Nephron progenitor cell (in vitro differentiated cells): ENCODE measurements at regions not wholly inside any gene's neighbourhood (a gene's known extent, or its start where the extent isn't known, plus 50 kb on each side); places are given as distances from the start of the nearest gene placed in this dataset.

ENCODE experiments used
- DNase-seq: peaks from one replicate; pipeline ENCODE4 v3.0.0; 2021
- H3K27ac Mint-ChIP-seq: 2 replicates; pipeline ENCODE4 v1.8.0; 2021; ENCODE audit warnings: mild to moderate bottlenecking, moderate library complexity, mixed read lengths
- H3K27me3 Mint-ChIP-seq: 2 replicates; pipeline ENCODE4 v1.8.0; 2021; ENCODE audit warnings: mild to moderate bottlenecking, low read depth, mixed read lengths; ENCODE audit not compliant: poor library complexity
- H3K36me3 Mint-ChIP-seq: 2 replicates; pipeline ENCODE4 v1.8.0; 2021; ENCODE audit warnings: low read depth, mixed read lengths
- H3K4me1 Mint-ChIP-seq: 2 replicates; pipeline ENCODE4 v1.8.0; 2021; ENCODE audit warnings: mixed read lengths
- H3K4me3 Mint-ChIP-seq: 2 replicates; pipeline ENCODE4 v1.8.0; 2021; ENCODE audit warnings: mild to moderate bottlenecking, moderate library complexity, mixed read lengths
- H3K9me3 Mint-ChIP-seq: 2 replicates; pipeline ENCODE4 v1.8.0; 2021; ENCODE audit warnings: mild to moderate bottlenecking, moderate library complexity, mixed read lengths
- TF ChIP-seq, protein P1 (sequence below): fragments of 200-600 bp; sonication (generic); IDR thresholded peaks from 2 replicates; pipeline ENCODE4 v1.5.0; 2021; ENCODE audit warnings: antibody characterized with exemption

DNA sequence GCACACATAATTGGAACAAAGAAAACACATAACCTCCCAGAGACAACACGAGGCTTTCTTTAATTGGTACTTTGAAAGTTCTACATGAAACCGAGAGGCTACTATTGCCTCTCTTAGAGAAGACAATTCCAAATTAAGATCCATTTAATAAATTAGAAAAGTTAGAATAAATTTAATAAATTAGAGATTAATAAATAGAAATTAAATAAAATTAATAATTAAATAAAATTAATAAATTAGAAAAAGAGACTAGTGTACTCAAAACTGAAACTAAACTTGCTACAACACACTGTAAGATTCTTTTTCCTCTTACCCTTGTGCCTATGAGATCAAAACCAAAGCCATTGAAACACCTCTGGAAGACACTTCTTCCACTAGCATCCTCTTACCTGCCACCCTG is 199.0 kb downstream of the URB2 start:
- DNase-seq: no peak
- Mint-ChIP-seq H3K4me3 (no peak overlapping the region), H3K36me3 (no peaks in the 10 kb centered on the region), H3K4me1 (no peaks in the 10 kb centered on the region), H3K27me3 (peaks cover 14% of the 10 kb centered on the region), H3K9me3 (peaks cover 3% of the 10 kb centered on the region), H3K27ac (no peak overlapping the region)
- TF ChIP-seq, protein P1, sequence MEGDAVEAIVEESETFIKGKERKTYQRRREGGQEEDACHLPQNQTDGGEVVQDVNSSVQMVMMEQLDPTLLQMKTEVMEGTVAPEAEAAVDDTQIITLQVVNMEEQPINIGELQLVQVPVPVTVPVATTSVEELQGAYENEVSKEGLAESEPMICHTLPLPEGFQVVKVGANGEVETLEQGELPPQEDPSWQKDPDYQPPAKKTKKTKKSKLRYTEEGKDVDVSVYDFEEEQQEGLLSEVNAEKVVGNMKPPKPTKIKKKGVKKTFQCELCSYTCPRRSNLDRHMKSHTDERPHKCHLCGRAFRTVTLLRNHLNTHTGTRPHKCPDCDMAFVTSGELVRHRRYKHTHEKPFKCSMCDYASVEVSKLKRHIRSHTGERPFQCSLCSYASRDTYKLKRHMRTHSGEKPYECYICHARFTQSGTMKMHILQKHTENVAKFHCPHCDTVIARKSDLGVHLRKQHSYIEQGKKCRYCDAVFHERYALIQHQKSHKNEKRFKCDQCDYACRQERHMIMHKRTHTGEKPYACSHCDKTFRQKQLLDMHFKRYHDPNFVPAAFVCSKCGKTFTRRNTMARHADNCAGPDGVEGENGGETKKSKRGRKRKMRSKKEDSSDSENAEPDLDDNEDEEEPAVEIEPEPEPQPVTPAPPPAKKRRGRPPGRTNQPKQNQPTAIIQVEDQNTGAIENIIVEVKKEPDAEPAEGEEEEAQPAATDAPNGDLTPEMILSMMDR: no peak

DNA sequence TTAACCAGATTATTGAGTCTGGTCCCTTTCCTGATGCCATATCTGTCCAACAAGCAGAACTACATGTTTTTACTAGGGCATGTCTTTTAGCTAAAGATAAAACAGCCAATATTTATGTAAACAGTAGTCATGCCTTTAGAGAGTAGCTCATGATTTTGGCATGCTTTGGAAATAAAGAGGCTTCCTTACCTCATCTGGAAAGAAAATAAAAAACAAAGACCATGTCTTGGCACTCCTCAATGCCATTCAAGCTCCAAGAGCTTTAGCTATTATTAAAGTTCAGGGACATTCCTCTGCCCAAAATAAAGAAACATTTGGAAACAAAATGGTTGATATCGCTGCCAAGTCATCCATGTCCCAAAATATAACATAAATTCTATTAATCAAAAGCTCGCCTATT is 202.4 kb downstream of the URB2 start:
- DNase-seq: no peak
- Mint-ChIP-seq H3K4me1 (no peaks in the 10 kb centered on the region), H3K9me3 (peaks cover 3% of the 10 kb centered on the region), H3K4me3 (no peak overlapping the region), H3K27ac (no peak overlapping the region), H3K36me3 (no peaks in the 10 kb centered on the region), H3K27me3 (peaks cover 11% of the 10 kb centered on the region)
- TF ChIP-seq, protein P1: no peak

DNA sequence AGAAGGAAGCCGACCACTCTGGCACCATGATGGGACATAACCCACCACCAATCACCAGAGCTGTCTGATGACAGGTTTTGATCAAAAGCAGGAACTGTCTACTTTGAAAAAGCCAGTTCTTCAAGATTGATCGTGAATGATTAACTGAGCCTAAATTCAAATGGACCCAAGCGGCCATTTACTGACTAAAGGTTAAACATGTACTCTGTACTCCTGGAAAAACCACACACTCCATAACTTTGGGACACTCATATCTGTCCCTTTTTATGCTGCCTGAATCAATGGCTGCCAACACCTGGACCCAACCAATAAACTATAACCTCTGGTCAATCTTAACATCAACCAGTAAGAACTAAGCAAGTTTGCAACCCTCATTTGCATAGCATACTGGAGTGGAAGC is 206.6 kb downstream of the URB2 start:
- Mint-ChIP-seq H3K36me3 (no peaks in the 10 kb centered on the region), H3K27me3 (peaks cover 12% of the 10 kb centered on the region), H3K4me3 (no peak overlapping the region), H3K4me1 (no peaks in the 10 kb centered on the region), H3K27ac (no peak overlapping the region), H3K9me3 (no peaks in the 10 kb centered on the region)
- TF ChIP-seq, protein P1: no peak
- no peak for DNase-seq

DNA sequence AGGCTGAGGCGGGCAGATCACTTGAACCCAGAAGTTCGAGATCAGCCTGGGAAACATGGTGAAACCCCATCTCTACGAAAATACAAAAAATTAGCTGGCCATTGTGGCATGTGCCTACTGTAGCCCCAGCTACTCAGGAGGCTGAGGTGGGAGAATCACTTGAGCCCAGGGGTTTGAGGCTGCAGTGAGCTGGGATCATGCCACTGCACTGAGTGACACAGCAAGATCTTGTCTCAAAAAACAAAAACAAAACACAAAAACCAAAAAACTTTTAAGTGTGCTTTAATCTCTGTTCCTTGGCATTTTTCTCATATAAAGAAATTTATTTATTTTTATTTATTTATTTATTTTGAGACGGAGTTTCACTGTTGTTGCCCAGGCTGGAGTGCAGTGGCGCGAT is 208.2 kb downstream of the URB2 start:
- no peak for DNase-seq
- no peaks in the 10 kb centered on the region for H3K9me3 Mint-ChIP-seq
- no peak overlapping the region for H3K4me3 Mint-ChIP-seq
- TF ChIP-seq, protein P1: no peak
- H3K36me3 Mint-ChIP-seq: no peaks in the 10 kb centered on the region
- H3K27ac Mint-ChIP-seq: no peak overlapping the region
- H3K27me3 Mint-ChIP-seq: peaks cover 8% of the 10 kb centered on the region
- H3K4me1 Mint-ChIP-seq: no peaks in the 10 kb centered on the region

DNA sequence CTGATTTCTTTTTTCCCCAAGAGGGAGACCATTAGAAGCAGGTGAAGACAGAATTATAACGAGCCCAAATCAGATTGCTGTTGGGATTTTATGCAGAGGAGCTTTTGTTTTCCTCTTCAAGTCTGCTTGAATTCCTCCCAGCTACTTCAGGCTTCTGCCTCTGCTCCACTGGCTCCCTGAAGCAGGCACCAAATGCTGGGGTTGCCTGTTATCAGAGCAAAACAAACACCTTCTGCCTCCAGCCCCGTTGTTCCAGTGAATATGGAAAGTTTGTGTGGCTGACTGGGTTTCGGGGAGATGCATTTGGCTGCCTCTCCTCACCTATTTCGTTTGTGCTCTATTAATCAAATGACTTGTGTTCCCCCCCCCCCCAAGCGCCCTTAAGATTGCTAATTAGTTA is 209.2 kb downstream of the URB2 start:
- no peak for DNase-seq
- TF ChIP-seq, protein P1: no peak
- no peaks in the 10 kb centered on the region for H3K4me1 Mint-ChIP-seq
- H3K27ac Mint-ChIP-seq: no peak overlapping the region
- H3K9me3 Mint-ChIP-seq: no peaks in the 10 kb centered on the region
- H3K36me3 Mint-ChIP-seq: no peaks in the 10 kb centered on the region
- H3K27me3 Mint-ChIP-seq: peaks cover 8% of the 10 kb centered on the region
- H3K4me3 Mint-ChIP-seq: no peak overlapping the region

DNA sequence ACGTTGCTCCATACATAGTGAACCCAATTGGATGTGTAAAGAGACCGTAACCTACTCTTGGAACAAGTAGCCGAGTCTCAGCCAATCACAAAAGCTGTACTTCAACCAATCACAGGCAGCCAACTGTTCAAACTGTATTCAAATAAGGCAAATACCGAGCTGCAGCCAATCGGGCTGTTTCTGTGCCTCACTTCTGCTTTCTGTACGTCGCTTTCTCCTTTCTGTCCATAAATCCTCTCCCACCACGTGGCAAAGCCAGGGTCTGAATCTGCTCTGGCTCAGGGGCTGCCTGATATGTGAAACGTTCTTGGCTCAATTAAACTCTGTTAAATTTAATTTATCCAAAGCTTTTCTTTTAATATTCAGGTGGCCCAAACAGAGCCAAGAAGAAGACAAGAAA is 210.3 kb downstream of the URB2 start:
- Mint-ChIP-seq H3K4me1 (no peaks in the 10 kb centered on the region), H3K36me3 (no peaks in the 10 kb centered on the region), H3K27me3 (peaks cover 7% of the 10 kb centered on the region), H3K27ac (peak overlapping the region; percentile 9), H3K4me3 (no peak overlapping the region), H3K9me3 (no peaks in the 10 kb centered on the region)
- TF ChIP-seq, protein P1: no peak
- DNase-seq: no peak
